CD14-positive monocyte (primary cell): ENCODE measurements at regions not wholly inside any gene's neighbourhood (a gene's known extent, or its start where the extent isn't known, plus 50 kb on each side); places are given as distances from the start of the nearest gene placed in this dataset.

Experiments
- DNase-seq, 3 donors: peaks; one replicate each; pipeline ENCODE4 v3.0.0-alpha.2; 2011 to 2022
- H2AFZ ChIP-seq: 2 replicates; pipeline ENCODE4 v1.6.0; 2012; ENCODE audit warnings: mild to moderate bottlenecking, low read depth, low read length, inconsistent platforms; ENCODE audit not compliant: insufficient read depth, poor library complexity, severe bottlenecking
- H3K27ac ChIP-seq, 2 donors: 1 replicate in 1 of 2; 2 replicates in 1 of 2; pipeline ENCODE4 v1.5.1; 2012 to 2013; ENCODE audit warnings: low read length in 2 of 2, control low read depth in 1 of 2, inconsistent platforms in 1 of 2, low read depth in 1 of 2, mild to moderate bottlenecking in 1 of 2
- H3K27me3 ChIP-seq, 2 donors: one replicate each; pipeline versions ENCODE4 v1.6.0 to v1.6.1; 2011 to 2013; ENCODE audit warnings: low read length in 2 of 2; ENCODE audit not compliant: control insufficient read depth in 2 of 2, insufficient read depth in 2 of 2
- H3K36me3 ChIP-seq, 2 donors: replicated peaks in 1 of 2; 1 replicate in 1 of 2; 2 replicates in 1 of 2; pipeline versions ENCODE4 v1.5.1 to v1.6.1; 2012 to 2013; ENCODE audit warnings: low read length in 2 of 2, control low read depth in 1 of 2, inconsistent platforms in 1 of 2, mild to moderate bottlenecking in 1 of 2; ENCODE audit not compliant: insufficient read depth in 2 of 2, control insufficient read depth in 1 of 2
- H3K4me1 ChIP-seq, 2 donors: 1 replicate in 1 of 2; 2 replicates in 1 of 2; pipeline versions ENCODE4 v1.5.1 to v1.6.1; 2012 to 2013; ENCODE audit warnings: low read length in 2 of 2, control low read depth in 1 of 2, inconsistent platforms in 1 of 2, mild to moderate bottlenecking in 1 of 2, moderate library complexity in 1 of 2; ENCODE audit not compliant: insufficient read depth in 2 of 2, control insufficient read depth in 1 of 2
- H3K4me2 ChIP-seq: replicated peaks from 2 replicates; pipeline ENCODE3; 2012; ENCODE audit warnings: low read length, moderate library complexity, mild to moderate bottlenecking; ENCODE audit not compliant: poor library complexity, severe bottlenecking; ENCODE audit errors: extremely low read depth
- H3K4me3 ChIP-seq, 3 experiments: fragments of 200-600 bp in 1 of 3; sonication (generic) in 1 of 3; replicated peaks in 1 of 3; 1 replicate in 2 of 3; 2 replicates in 1 of 3; pipeline ENCODE4 v1.5.1; 2011 to 2013; ENCODE audit warnings: low read length in 3 of 3, mild to moderate bottlenecking in 3 of 3, control low read depth in 2 of 3, low read depth in 2 of 3, inconsistent platforms in 1 of 3, moderate library complexity in 1 of 3
- H3K79me2 ChIP-seq: 2 replicates; pipeline ENCODE4 v1.6.0; 2012; ENCODE audit warnings: mild to moderate bottlenecking, control low read depth, inconsistent platforms, low read length, moderate library complexity; ENCODE audit not compliant: insufficient read depth
- H3K9ac ChIP-seq: 2 replicates; pipeline ENCODE4 v1.6.0; 2017; ENCODE audit warnings: low read length, mild to moderate bottlenecking; ENCODE audit not compliant: insufficient read depth, poor library complexity, severe bottlenecking
- H3K9me3 ChIP-seq, 2 donors: replicated peaks in 1 of 2; 1 replicate in 1 of 2; 2 replicates in 1 of 2; pipeline versions ENCODE4 v1.5.1 to v1.6.1; 2012 to 2013; ENCODE audit warnings: low read length in 2 of 2, control low read depth in 1 of 2; ENCODE audit not compliant: control insufficient read depth in 1 of 2, insufficient read depth in 1 of 2
- H4K20me1 ChIP-seq: 2 replicates; pipeline ENCODE4 v1.6.0; 2012; ENCODE audit warnings: mild to moderate bottlenecking, low read length, control low read depth, moderate library complexity; ENCODE audit not compliant: insufficient read depth
- H3K27ac Mint-ChIP-seq, 7 donors: one replicate each; pipeline ENCODE4 v1.8.0; 2020; ENCODE audit warnings: mild to moderate bottlenecking in 7 of 7, mixed read lengths in 7 of 7, moderate library complexity in 6 of 7, inconsistent platforms in 2 of 7
- H3K27me3 Mint-ChIP-seq, 3 donors: one replicate each; pipeline ENCODE4 v1.8.0; 2021 to 2022; ENCODE audit warnings: low read depth in 3 of 3, mild to moderate bottlenecking in 3 of 3, mixed read lengths in 3 of 3, moderate library complexity in 3 of 3, inconsistent platforms in 1 of 3
- H3K36me3 Mint-ChIP-seq, 2 donors: one replicate each; pipeline ENCODE4 v1.8.0; 2020; ENCODE audit warnings: mixed read lengths in 2 of 2, inconsistent platforms in 1 of 2, mild to moderate bottlenecking in 1 of 2
- H3K4me1 Mint-ChIP-seq: one replicate; pipeline ENCODE4 v1.8.0; 2020; ENCODE audit warnings: mild to moderate bottlenecking, mixed read lengths
- H3K4me3 Mint-ChIP-seq, 2 donors: one replicate each; pipeline ENCODE4 v1.8.0; 2020; ENCODE audit warnings: mild to moderate bottlenecking in 2 of 2, mixed read lengths in 2 of 2, moderate library complexity in 1 of 2
- H3K9me3 Mint-ChIP-seq, 7 donors: one replicate each; pipeline ENCODE4 v1.8.0; 2020 to 2022; ENCODE audit warnings: mixed read lengths in 7 of 7, mild to moderate bottlenecking in 6 of 7, moderate library complexity in 6 of 7, inconsistent platforms in 2 of 7
- WGBS: methylation state at CpG from one replicate; pipeline ENCODE4 v1.1.5; 2013; ENCODE audit warnings: missing lambda C conversion rate; ENCODE audit not compliant: insufficient coverage; 5-methylcytosine and 5-hydroxymethylcytosine counted together
- intact Hi-C, 2 donors: fragments of 100-400 bp; cut with micrococcal nuclease; formaldehyde crosslinking; loops; one replicate each; pipeline versions ENCODE4 v1.15.0 to v1.15.1; 2023
- TF ChIP-seq, protein P1 (sequence below): fragments of 200-600 bp; IDR thresholded peaks from one replicate; pipeline ENCODE4 v1.8.0; 2022; ENCODE audit warnings: antibody characterized with exemption, mild to moderate bottlenecking

DNA sequence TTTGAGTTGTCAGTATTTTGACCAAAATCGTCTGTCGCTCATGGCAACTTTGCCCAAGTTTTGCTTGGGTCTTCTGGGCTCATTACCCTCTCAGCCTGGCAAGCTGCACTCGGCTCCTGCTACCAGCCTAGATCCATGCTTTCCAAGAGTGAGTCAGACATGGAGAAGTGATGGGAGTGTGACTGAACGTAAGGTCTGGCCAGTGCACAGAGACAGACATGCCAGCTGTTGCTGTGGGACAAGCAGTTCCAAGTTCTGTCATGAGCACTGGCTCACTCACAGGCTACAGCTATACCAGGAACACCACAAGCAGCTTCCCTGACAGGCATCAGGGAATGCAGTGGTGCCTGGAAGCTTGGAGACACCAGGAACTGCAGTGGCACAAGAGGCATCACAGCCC lies 338.9 kb downstream of the KDM5D start:
- Histone ChIP-seq H3K4me3 (no peak overlapping the region), H3K4me2 (no peak overlapping the region), H3K27ac (no peak overlapping the region), H3K36me3 (no peaks in the 10 kb centered on the region), H3K9ac (no peak overlapping the region), H3K4me1 (no peaks in the 10 kb centered on the region), H3K79me2 (no peaks in the 10 kb centered on the region), H2AFZ (no peak overlapping the region), H4K20me1 (no peaks in the 10 kb centered on the region), H3K9me3 (no peaks in the 10 kb centered on the region), H3K27me3 (no peaks in the 10 kb centered on the region)
- Mint-ChIP-seq H3K4me1 (no peaks in the 10 kb centered on the region), H3K27ac (no peak overlapping the region), H3K4me3 (no peak overlapping the region), H3K9me3 (no peaks in the 10 kb centered on the region), H3K27me3 (no peaks in the 10 kb centered on the region), H3K36me3 (no peaks in the 10 kb centered on the region)
- intact Hi-C loops, result no loop called here
- TF ChIP-seq, protein P1, sequence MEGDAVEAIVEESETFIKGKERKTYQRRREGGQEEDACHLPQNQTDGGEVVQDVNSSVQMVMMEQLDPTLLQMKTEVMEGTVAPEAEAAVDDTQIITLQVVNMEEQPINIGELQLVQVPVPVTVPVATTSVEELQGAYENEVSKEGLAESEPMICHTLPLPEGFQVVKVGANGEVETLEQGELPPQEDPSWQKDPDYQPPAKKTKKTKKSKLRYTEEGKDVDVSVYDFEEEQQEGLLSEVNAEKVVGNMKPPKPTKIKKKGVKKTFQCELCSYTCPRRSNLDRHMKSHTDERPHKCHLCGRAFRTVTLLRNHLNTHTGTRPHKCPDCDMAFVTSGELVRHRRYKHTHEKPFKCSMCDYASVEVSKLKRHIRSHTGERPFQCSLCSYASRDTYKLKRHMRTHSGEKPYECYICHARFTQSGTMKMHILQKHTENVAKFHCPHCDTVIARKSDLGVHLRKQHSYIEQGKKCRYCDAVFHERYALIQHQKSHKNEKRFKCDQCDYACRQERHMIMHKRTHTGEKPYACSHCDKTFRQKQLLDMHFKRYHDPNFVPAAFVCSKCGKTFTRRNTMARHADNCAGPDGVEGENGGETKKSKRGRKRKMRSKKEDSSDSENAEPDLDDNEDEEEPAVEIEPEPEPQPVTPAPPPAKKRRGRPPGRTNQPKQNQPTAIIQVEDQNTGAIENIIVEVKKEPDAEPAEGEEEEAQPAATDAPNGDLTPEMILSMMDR, result no peak
- DNase-seq, result no peak
- WGBS, result 100% methylated on average over 1 of the region's 4 CpGs

DNA sequence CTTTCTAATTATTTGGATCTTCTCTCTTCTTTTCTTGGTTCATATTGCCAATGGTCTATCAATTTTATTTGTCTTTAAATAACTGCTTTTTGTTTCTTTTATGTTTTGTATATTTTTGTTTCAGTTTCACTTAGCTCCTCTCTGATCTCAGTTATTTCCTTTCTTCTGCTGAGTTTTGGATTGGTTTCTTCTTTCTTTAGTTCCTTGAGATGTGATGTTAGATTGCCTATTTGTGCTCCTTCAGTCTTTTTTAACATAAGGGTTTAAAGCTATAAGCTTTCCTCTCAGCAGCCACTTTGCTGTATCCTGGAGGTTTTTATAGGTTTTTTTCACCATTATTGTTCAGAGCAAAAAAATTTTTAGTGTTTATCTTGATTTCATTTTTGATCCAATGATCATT lies 351.6 kb downstream of the KDM5D start:
- H3K9me3 ChIP-seq, result no peaks in the 10 kb centered on the region
- H3K27me3 ChIP-seq, result no peaks in the 10 kb centered on the region
- H3K79me2 ChIP-seq, result no peaks in the 10 kb centered on the region
- H3K27ac ChIP-seq, result no peak overlapping the region
- no peak overlapping the region for H3K27ac Mint-ChIP-seq
- TF ChIP-seq, protein P1, result no peak
- H3K4me1 ChIP-seq, result no peaks in the 10 kb centered on the region
- no peaks in the 10 kb centered on the region for H3K36me3 ChIP-seq
- H3K4me3 ChIP-seq, result no peak overlapping the region
- no peaks in the 10 kb centered on the region for H4K20me1 ChIP-seq
- H3K4me1 Mint-ChIP-seq, result no peaks in the 10 kb centered on the region
- intact Hi-C loops, result no loop called here
- H3K4me3 Mint-ChIP-seq, result no peak overlapping the region
- no peak overlapping the region for H2AFZ ChIP-seq
- H3K4me2 ChIP-seq, result no peak overlapping the region
- H3K9me3 Mint-ChIP-seq, result no peaks in the 10 kb centered on the region
- no peak overlapping the region for H3K9ac ChIP-seq
- H3K27me3 Mint-ChIP-seq, result peaks cover 0 to 2% (median 0%) of the 10 kb centered on the region in 3 donors
- no peaks in the 10 kb centered on the region for H3K36me3 Mint-ChIP-seq
- no peak for DNase-seq
